Keratinocyte (primary cell): ENCODE measurements at regions not wholly inside any gene's neighbourhood (a gene's known extent, or its start where the extent isn't known, plus 50 kb on each side); places are given as distances from the start of the nearest gene placed in this dataset.

ENCODE experiments used
- DNase-seq: peaks from one replicate; pipeline ENCODE4 v3.0.0-alpha.2; 2011; ENCODE audit warnings: low read depth, missing footprints, low spot score
- FAIRE-seq: peaks from 2 replicates; lab custom pipeline; 2011; peaks lifted over from hg19 to GRCh38; lab: Jason Lieb, UNC
- H2AFZ ChIP-seq: 2 replicates; pipeline ENCODE4 v1.6.0; 2012; ENCODE audit warnings: low read length, control low read depth, inconsistent platforms; ENCODE audit not compliant: control insufficient read depth
- H3K27ac ChIP-seq: 2 replicates; pipeline ENCODE4 v1.5.1; 2011; ENCODE audit warnings: low read length; ENCODE audit not compliant: control insufficient read depth, insufficient read depth
- H3K27me3 ChIP-seq: 3 replicates; pipeline ENCODE4 v1.6.0; 2011; ENCODE audit warnings: low read length; ENCODE audit not compliant: control insufficient read depth, insufficient read depth; ENCODE audit errors: extremely low read depth
- H3K36me3 ChIP-seq, 2 experiments: 2 replicates in 1 of 2; 3 replicates in 1 of 2; pipeline ENCODE4 v1.5.1; 2011; ENCODE audit warnings: low read length in 2 of 2, mild to moderate bottlenecking in 1 of 2; ENCODE audit not compliant: control insufficient read depth in 2 of 2, insufficient read depth in 2 of 2; ENCODE audit errors: extremely low read depth in 1 of 2
- H3K4me1 ChIP-seq: 3 replicates; pipeline ENCODE4 v1.5.1; 2011; ENCODE audit warnings: low read length; ENCODE audit not compliant: control insufficient read depth, insufficient read depth; ENCODE audit errors: extremely low read depth
- H3K4me2 ChIP-seq: 3 replicates; pipeline ENCODE4 v1.6.0; 2011; ENCODE audit warnings: low read depth, low read length; ENCODE audit not compliant: control insufficient read depth, insufficient read depth; ENCODE audit errors: extremely low read depth
- H3K4me3 ChIP-seq, 3 experiments: fragments of 200-600 bp in 1 of 3; sonication (generic) in 1 of 3; 2 replicates in 2 of 3; 3 replicates in 1 of 3; pipeline ENCODE4 v1.5.1; 2011 to 2016; ENCODE audit warnings: low read length in 3 of 3, mild to moderate bottlenecking in 3 of 3, control low read depth in 2 of 3, inconsistent platforms in 1 of 3, low read depth in 1 of 3, mixed read lengths in 1 of 3, mixed run types in 1 of 3, moderate library complexity in 1 of 3; ENCODE audit not compliant: control insufficient read depth in 2 of 3, insufficient read depth in 2 of 3; ENCODE audit errors: extremely low read depth in 1 of 3
- H3K79me2 ChIP-seq: 2 replicates; pipeline ENCODE4 v1.6.0; 2012; ENCODE audit warnings: low read length; ENCODE audit not compliant: control insufficient read depth, insufficient read depth
- H3K9ac ChIP-seq: 3 replicates; pipeline ENCODE4 v1.6.0; 2011; ENCODE audit warnings: low read length; ENCODE audit not compliant: control insufficient read depth, insufficient read depth; ENCODE audit errors: extremely low read depth
- H3K9me1 ChIP-seq: 3 replicates; pipeline ENCODE4 v1.6.0; 2011; ENCODE audit warnings: low read length; ENCODE audit not compliant: control insufficient read depth, insufficient read depth; ENCODE audit errors: extremely low read depth
- H3K9me3 ChIP-seq: 2 replicates; pipeline ENCODE4 v1.5.1; 2012; ENCODE audit warnings: low read depth, low read length; ENCODE audit not compliant: control insufficient read depth
- H4K20me1 ChIP-seq: 3 replicates; pipeline ENCODE4 v1.6.0; 2011; ENCODE audit warnings: low read length; ENCODE audit not compliant: control insufficient read depth, insufficient read depth; ENCODE audit errors: extremely low read depth
- EZH2 ChIP-seq: IDR thresholded peaks from one replicate; pipeline ENCODE4 v1.6.1; 2012; ENCODE audit warnings: inconsistent platforms, mild to moderate bottlenecking, low read length, moderate library complexity
- dilution Hi-C: fragments of 300-500 bp; cut with MboI; formaldehyde crosslinking; loops from one replicate; pipeline ENCODE4 v1.7.0; 2020; ENCODE audit warnings: low sequenced_read_pairs; ENCODE audit not compliant: extremely low pct_ligation_motif_present
- TF ChIP-seq, protein P1 (sequence below), 3 experiments: IDR thresholded peaks in 1 of 3; conservative IDR thresholded peaks in 1 of 3; optimal IDR thresholded peaks in 1 of 3; 2 replicates in 2 of 3; 3 replicates in 1 of 3; pipeline versions ENCODE3 to v1.5.1; 2011; ENCODE audit warnings: low read length in 3 of 3, mild to moderate bottlenecking in 3 of 3, moderate library complexity in 2 of 3, control low read depth in 1 of 3, inconsistent platforms in 1 of 3; ENCODE audit not compliant: insufficient read depth in 2 of 3; ENCODE audit errors: extremely low read depth in 1 of 3

GRCh38 chr1:36707221-36707620 lies 224.5 kb upstream of the CSF3R start:
- dilution Hi-C loops, result no loop called here
- DNase-seq, result no peak

GRCh38 chr1:36706416-36706815 lies 223.7 kb upstream of the CSF3R start:
- Histone ChIP-seq H3K9me1 (no peaks in the 10 kb centered on the region), H3K27ac (no peak overlapping the region), H2AFZ (no peak overlapping the region), H3K79me2 (no peaks in the 10 kb centered on the region), H3K9ac (no peak overlapping the region), H3K4me2 (no peak overlapping the region), H3K36me3 (no peaks in the 10 kb centered on the region), H3K4me3 (no peak overlapping the region), H3K4me1 (no peaks in the 10 kb centered on the region), H3K9me3 (no peaks in the 10 kb centered on the region), H4K20me1 (no peaks in the 10 kb centered on the region), H3K27me3 (peaks cover 18% of the 10 kb centered on the region)
- FAIRE-seq (no peak), DNase-seq (no peak)
- dilution Hi-C loops, result no loop called here
- no peak for TF ChIP-seq EZH2
- TF ChIP-seq, protein P1, sequence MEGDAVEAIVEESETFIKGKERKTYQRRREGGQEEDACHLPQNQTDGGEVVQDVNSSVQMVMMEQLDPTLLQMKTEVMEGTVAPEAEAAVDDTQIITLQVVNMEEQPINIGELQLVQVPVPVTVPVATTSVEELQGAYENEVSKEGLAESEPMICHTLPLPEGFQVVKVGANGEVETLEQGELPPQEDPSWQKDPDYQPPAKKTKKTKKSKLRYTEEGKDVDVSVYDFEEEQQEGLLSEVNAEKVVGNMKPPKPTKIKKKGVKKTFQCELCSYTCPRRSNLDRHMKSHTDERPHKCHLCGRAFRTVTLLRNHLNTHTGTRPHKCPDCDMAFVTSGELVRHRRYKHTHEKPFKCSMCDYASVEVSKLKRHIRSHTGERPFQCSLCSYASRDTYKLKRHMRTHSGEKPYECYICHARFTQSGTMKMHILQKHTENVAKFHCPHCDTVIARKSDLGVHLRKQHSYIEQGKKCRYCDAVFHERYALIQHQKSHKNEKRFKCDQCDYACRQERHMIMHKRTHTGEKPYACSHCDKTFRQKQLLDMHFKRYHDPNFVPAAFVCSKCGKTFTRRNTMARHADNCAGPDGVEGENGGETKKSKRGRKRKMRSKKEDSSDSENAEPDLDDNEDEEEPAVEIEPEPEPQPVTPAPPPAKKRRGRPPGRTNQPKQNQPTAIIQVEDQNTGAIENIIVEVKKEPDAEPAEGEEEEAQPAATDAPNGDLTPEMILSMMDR (optimal IDR thresholded peaks at IDR 0.05 in 1 of 3, IDR thresholded peaks at IDR 0.05 in 1 of 3, conservative IDR thresholded peaks at IDR 0.05 in 1 of 3; ENCODE audit: extremely low read depth in 1 of 3, insufficient read depth in 2 of 3, low read length in 3 of 3), result no peak

More at GRCh38 chr1:36707221-36707620, 224.5 kb upstream of the CSF3R start:
- TF ChIP-seq EZH2, result no peak
- TF ChIP-seq, protein P1 (optimal IDR thresholded peaks at IDR 0.05 in 1 of 3, IDR thresholded peaks at IDR 0.05 in 1 of 3, conservative IDR thresholded peaks at IDR 0.05 in 1 of 3; ENCODE audit: extremely low read depth in 1 of 3, insufficient read depth in 2 of 3, low read length in 3 of 3), result no peak
- H3K4me3 ChIP-seq, result no peak overlapping the region
- no peaks in the 10 kb centered on the region for H3K9me1 ChIP-seq
- H3K9me3 ChIP-seq, result no peaks in the 10 kb centered on the region
- no peak overlapping the region for H3K4me2 ChIP-seq
- H2AFZ ChIP-seq, result no peak overlapping the region
- H3K27ac ChIP-seq, result no peak overlapping the region
- no peaks in the 10 kb centered on the region for H3K36me3 ChIP-seq
- no peaks in the 10 kb centered on the region for H3K79me2 ChIP-seq
- peaks cover 24% of the 10 kb centered on the region for H3K27me3 ChIP-seq
- H4K20me1 ChIP-seq, result no peaks in the 10 kb centered on the region
- no peak for FAIRE-seq
- H3K4me1 ChIP-seq, result no peaks in the 10 kb centered on the region
- no peak overlapping the region for H3K9ac ChIP-seq
